Neuronal stem cell (in vitro differentiated cells): ENCODE measurements at regions not wholly inside any gene's neighbourhood (a gene's known extent, or its start where the extent isn't known, plus 50 kb on each side); places are given as distances from the start of the nearest gene placed in this dataset.

ENCODE experiments used
- DNase-seq: peaks from one replicate; pipeline ENCODE4 v3.0.0-alpha.2; 2013; ENCODE audit warnings: low spot score
- H2AFZ ChIP-seq: one replicate; pipeline ENCODE4 v1.6.1; 2013; ENCODE audit warnings: mild to moderate bottlenecking, low read length, inconsistent platforms
- H2AK5ac ChIP-seq: 2 replicates; pipeline ENCODE4 v1.6.1; 2013; ENCODE audit warnings: low read depth, mild to moderate bottlenecking, inconsistent platforms, low read length, moderate library complexity, mixed read lengths
- H2BK120ac ChIP-seq: 2 replicates; pipeline ENCODE4 v1.6.1; 2013; ENCODE audit warnings: low read depth, mild to moderate bottlenecking, inconsistent platforms, low read length, moderate library complexity, mixed read lengths
- H2BK12ac ChIP-seq: one replicate; pipeline ENCODE4 v1.6.1; 2013; ENCODE audit warnings: low read length, inconsistent platforms
- H2BK15ac ChIP-seq: 2 replicates; pipeline ENCODE4 v1.6.1; 2013; ENCODE audit warnings: mild to moderate bottlenecking, low read length, inconsistent platforms, mixed read lengths
- H2BK5ac ChIP-seq: one replicate; pipeline ENCODE4 v1.6.1; 2013; ENCODE audit warnings: inconsistent platforms, mild to moderate bottlenecking, low read length, moderate library complexity
- H3K14ac ChIP-seq: one replicate; pipeline ENCODE4 v1.6.1; 2013; ENCODE audit warnings: low read length, inconsistent platforms
- H3K18ac ChIP-seq: 2 replicates; pipeline ENCODE4 v1.6.1; 2013; ENCODE audit warnings: low read length, inconsistent platforms
- H3K23ac ChIP-seq: 2 replicates; pipeline ENCODE4 v1.6.1; 2013; ENCODE audit warnings: low read depth, mild to moderate bottlenecking, mixed read lengths, low read length, inconsistent platforms; ENCODE audit not compliant: poor library complexity
- H3K27ac ChIP-seq: replicated peaks from 3 replicates; pipeline ENCODE4 v1.5.1; 2013; ENCODE audit warnings: low read length, inconsistent platforms
- H3K27me3 ChIP-seq, 3 experiments: 2 replicates each; pipeline ENCODE4 v1.6.1; 2013; ENCODE audit warnings: low read length in 3 of 3, mild to moderate bottlenecking in 2 of 3, inconsistent platforms in 1 of 3, low read depth in 1 of 3, mixed read lengths in 1 of 3, moderate library complexity in 1 of 3; ENCODE audit not compliant: control insufficient read depth in 3 of 3, insufficient read depth in 3 of 3
- H3K36me3 ChIP-seq, 2 donors: replicated peaks in 1 of 2; 2 replicates each; pipeline ENCODE4 v1.6.1; 2013; ENCODE audit warnings: low read length in 2 of 2; ENCODE audit not compliant: control insufficient read depth in 2 of 2, insufficient read depth in 2 of 2
- H3K4ac ChIP-seq: 2 replicates; pipeline ENCODE4 v1.6.1; 2013; ENCODE audit warnings: inconsistent platforms, mild to moderate bottlenecking, low read length, moderate library complexity
- H3K4me1 ChIP-seq, 2 donors: 1 replicate in 1 of 2; 2 replicates in 1 of 2; pipeline ENCODE4 v1.6.1; 2013; ENCODE audit warnings: low read length in 2 of 2, low read depth in 1 of 2; ENCODE audit not compliant: control insufficient read depth in 2 of 2, insufficient read depth in 1 of 2
- H3K4me2 ChIP-seq: one replicate; pipeline ENCODE4 v1.6.1; 2013; ENCODE audit warnings: mild to moderate bottlenecking, low read length, inconsistent platforms; ENCODE audit not compliant: insufficient read depth, poor library complexity, severe bottlenecking
- H3K4me3 ChIP-seq, 2 donors: 2 replicates each; pipeline ENCODE4 v1.5.1; 2013; ENCODE audit warnings: low read length in 2 of 2, mild to moderate bottlenecking in 2 of 2, inconsistent platforms in 1 of 2, moderate library complexity in 1 of 2
- H3K79me1 ChIP-seq: one replicate; pipeline ENCODE4 v1.6.1; 2013; ENCODE audit warnings: low read depth, mild to moderate bottlenecking, inconsistent platforms, low read length, moderate library complexity
- H3K9ac ChIP-seq: one replicate; pipeline ENCODE4 v1.6.1; 2013; ENCODE audit warnings: mild to moderate bottlenecking, low read depth, low read length, inconsistent platforms; ENCODE audit not compliant: poor library complexity
- H3K9me3 ChIP-seq, 2 donors: replicated peaks in 1 of 2; 2 replicates each; pipeline versions ENCODE3 to v1.6.1; 2013; ENCODE audit warnings: low read length in 2 of 2, mild to moderate bottlenecking in 2 of 2, inconsistent platforms in 1 of 2, low read depth in 1 of 2, mixed read lengths in 1 of 2, moderate library complexity in 1 of 2; ENCODE audit not compliant: control insufficient read depth in 2 of 2, insufficient read depth in 1 of 2
- H4K8ac ChIP-seq: one replicate; pipeline ENCODE4 v1.6.1; 2013; ENCODE audit warnings: low read depth, mild to moderate bottlenecking, inconsistent platforms, low read length, moderate library complexity
- H4K91ac ChIP-seq: one replicate; pipeline ENCODE4 v1.6.1; 2013; ENCODE audit warnings: low read length, low read depth, mild to moderate bottlenecking, inconsistent platforms; ENCODE audit not compliant: poor library complexity
- WGBS, 2 donors: extraction: QIAGEN DNeasy Blood & Tissue Kit; methylation state at CpG; one replicate each; pipeline ENCODE4 v1.1.7; 2013; ENCODE audit warnings: missing lambda C conversion rate in 2 of 2, mixed read lengths in 1 of 2; ENCODE audit not compliant: insufficient read length in 2 of 2, insufficient replicate concordance in 1 of 2; ENCODE audit errors: extremely low coverage in 2 of 2; 5-methylcytosine and 5-hydroxymethylcytosine counted together

GRCh38 chr1:234549447-234550021 is 60.4 kb downstream of the IRF2BP2 start:
- H2BK120ac ChIP-seq = no peak overlapping the region

GRCh38 chr1:234546890-234547788 is 62.8 kb downstream of the IRF2BP2 start:
- Histone ChIP-seq H3K18ac (no peak overlapping the region), H2AFZ (no peak overlapping the region), H4K91ac (no peak overlapping the region), H3K23ac (no peak overlapping the region), H3K4me2 (no peak overlapping the region), H2BK15ac (no peak overlapping the region), H3K14ac (no peak overlapping the region), H3K27ac (no peak overlapping the region), H3K9me3 (peaks cover 0 to 2% of the 10 kb centered on the region in 2 donors), H3K4me1 (peaks cover 24 to 35% of the 10 kb centered on the region in 2 donors), H3K9ac (no peak overlapping the region), H2BK120ac (no peak overlapping the region), H3K4me3 (no peak overlapping the region), H4K8ac (no peak overlapping the region), H3K36me3 (no peaks in the 10 kb centered on the region), H2BK12ac (no peak overlapping the region), H2AK5ac (no peak overlapping the region), H2BK5ac (no peak overlapping the region), H3K79me1 (no peaks in the 10 kb centered on the region), H3K27me3 (peaks cover 0 to 4% (median 0%) of the 10 kb centered on the region in 3 experiments), H3K4ac (no peak overlapping the region)
- DNase-seq = no peak
- WGBS, 2 donors = no CpG with 5 or more reads among the region's 6 CpGs

More at GRCh38 chr1:234549447-234550021, 60.4 kb downstream of the IRF2BP2 start:
- Histone ChIP-seq H2AK5ac (no peak overlapping the region), H4K8ac (no peak overlapping the region), H2BK15ac (no peak overlapping the region), H3K4me3 (no peak overlapping the region), H3K14ac (no peak overlapping the region), H3K9me3 (peaks cover 0 to 2% of the 10 kb centered on the region in 2 donors), H3K79me1 (no peaks in the 10 kb centered on the region), H3K23ac (no peak overlapping the region), H2BK12ac (no peak overlapping the region), H3K27me3 (peaks cover 0 to 4% (median 0%) of the 10 kb centered on the region in 3 experiments), H2BK5ac (no peak overlapping the region), H3K9ac (no peak overlapping the region), H3K18ac (peak overlapping the region; percentile 20), H4K91ac (no peak overlapping the region), H3K36me3 (no peaks in the 10 kb centered on the region), H3K27ac (no peak overlapping the region), H3K4me1 (peaks cover 19 to 31% of the 10 kb centered on the region in 2 donors), H3K4ac (no peak overlapping the region), H3K4me2 (no peak overlapping the region), H2AFZ (no peak overlapping the region)
- no CpG with 5 or more reads among the region's 10 CpGs for WGBS, 2 donors
- DNase-seq = no peak

GRCh38 chr1:234546387-234546704 is 63.6 kb downstream of the IRF2BP2 start:
- Histone ChIP-seq H3K18ac (no peak overlapping the region), H2BK15ac (no peak overlapping the region), H2BK5ac (no peak overlapping the region), H3K79me1 (no peaks in the 10 kb centered on the region), H3K23ac (no peak overlapping the region), H3K4me3 (no peak overlapping the region), H3K4ac (no peak overlapping the region), H4K91ac (no peak overlapping the region), H3K4me2 (no peak overlapping the region), H2BK12ac (no peak overlapping the region), H3K27me3 (peaks cover 0 to 4% (median 0%) of the 10 kb centered on the region in 3 experiments), H2BK120ac (no peak overlapping the region), H3K9ac (no peak overlapping the region), H3K4me1 (peaks cover 24 to 35% of the 10 kb centered on the region in 2 donors), H3K36me3 (no peaks in the 10 kb centered on the region), H3K14ac (no peak overlapping the region), H2AFZ (no peak overlapping the region), H3K27ac (no peak overlapping the region), H2AK5ac (no peak overlapping the region), H3K9me3 (peaks cover 0 to 2% of the 10 kb centered on the region in 2 donors), H4K8ac (no peak overlapping the region)
- no peak for DNase-seq
- no CpG with 5 or more reads among the region's 7 CpGs for WGBS, 2 donors
